ENCODE measurements at regions not wholly inside any gene's neighbourhood (a gene's known extent, or its start where the extent isn't known, plus 50 kb on each side); places are given as distances from the start of the nearest gene placed in this dataset.

DNA sequence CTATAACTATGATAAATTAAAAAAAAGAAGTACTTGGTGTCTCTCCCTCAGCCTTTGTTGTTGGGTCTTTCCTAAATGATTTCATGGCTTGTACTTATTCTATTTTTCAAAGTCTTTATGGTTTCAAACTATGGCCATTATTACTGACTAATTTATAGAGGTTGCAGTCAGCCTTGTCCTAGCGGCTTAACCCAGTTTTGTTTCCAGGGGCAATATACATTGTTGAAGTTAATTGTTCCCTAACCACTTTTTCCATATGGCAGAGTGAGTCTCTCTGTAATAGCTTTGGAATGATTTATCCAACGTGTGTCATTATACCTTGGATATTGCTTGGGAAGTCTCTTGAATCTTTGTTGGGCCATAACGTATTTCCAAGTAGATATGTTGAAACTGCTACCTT, 408.8 kb downstream of the HRH4 start:
- H3K4me3 ChIP-seq (ENCODE audit: low read length), result no peak overlapping the region
- no peaks in the 10 kb centered on the region for H3K36me3 ChIP-seq (ENCODE audit: insufficient read depth, low read length)
- H3K4me1 ChIP-seq (ENCODE audit: insufficient read depth, low read length), result peaks cover 14% of the 10 kb centered on the region
- no peak overlapping the region for H3K9ac ChIP-seq (ENCODE audit: low read depth, low read length)
- no peaks in the 10 kb centered on the region for H3K9me3 ChIP-seq (ENCODE audit: insufficient read depth, low read depth, low read length)
- 58% methylated on average over 3 of the region's 3 CpGs for whole genome bisulfite sequencing
- no peaks in the 10 kb centered on the region for H3K27me3 ChIP-seq (ENCODE audit: insufficient read depth, low read length)
- no peak overlapping the region for H3K27ac ChIP-seq (ENCODE audit: low read depth, low read length)

DNA sequence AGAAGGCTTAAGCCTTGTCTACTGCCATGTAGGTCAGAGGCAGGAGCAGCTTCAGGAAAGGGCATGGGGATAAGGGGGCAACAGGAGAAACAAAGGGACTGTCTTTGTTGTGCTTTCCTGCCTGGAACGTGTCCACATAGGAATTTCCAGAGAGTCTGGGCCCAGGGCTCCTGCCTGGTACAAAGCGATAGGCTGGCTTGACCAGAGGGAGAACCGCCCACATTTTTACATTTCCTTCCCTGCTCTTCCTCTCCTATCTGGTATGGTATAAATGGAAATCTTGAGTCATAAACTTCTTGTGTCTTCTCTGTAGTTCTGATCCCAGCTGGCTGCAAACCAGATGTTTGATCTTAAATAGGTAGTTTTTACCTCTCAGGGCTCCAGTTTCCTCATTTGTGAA, 414.8 kb downstream of the HRH4 start:
- WGBS, result 60% methylated on average over 2 of the region's 3 CpGs
- Histone ChIP-seq H3K27ac (ENCODE audit: low read depth, low read length) (no peak overlapping the region), H3K4me1 (ENCODE audit: insufficient read depth, low read length) (peaks cover 4% of the 10 kb centered on the region; the same call in 1 of the 2 replicates), H3K27me3 (ENCODE audit: insufficient read depth, low read length) (no peaks in the 10 kb centered on the region), H3K36me3 (ENCODE audit: insufficient read depth, low read length) (no peaks in the 10 kb centered on the region), H3K4me3 (ENCODE audit: low read length) (no peak overlapping the region), H3K9ac (ENCODE audit: low read depth, low read length) (no peak overlapping the region), H3K9me3 (ENCODE audit: insufficient read depth, low read depth, low read length) (no peaks in the 10 kb centered on the region)

DNA sequence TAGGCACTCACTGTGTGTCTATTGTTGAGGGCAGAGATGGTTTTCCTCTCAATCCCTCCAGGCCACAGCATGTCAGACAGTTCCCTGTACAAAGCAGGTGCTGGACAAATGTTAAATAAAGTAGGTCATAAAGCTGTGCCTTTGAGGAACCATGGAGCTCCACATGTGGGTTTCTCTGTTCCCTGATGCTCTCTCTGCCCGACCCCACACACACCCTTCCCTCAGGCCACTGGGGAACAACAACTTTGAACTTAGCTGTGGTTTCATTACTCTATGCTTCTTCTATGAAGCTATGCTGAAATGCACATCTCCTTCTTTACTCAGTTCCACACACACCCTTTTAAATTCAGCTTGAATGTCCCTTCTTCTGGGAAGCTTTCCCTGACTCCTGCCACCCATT, 415.3 kb downstream of the HRH4 start:
- 82% methylated on average over 1 of the region's 1 CpG for WGBS
- H3K27ac ChIP-seq (ENCODE audit: low read depth, low read length), result no peak overlapping the region
- peaks cover 4% of the 10 kb centered on the region; the same call in 1 of the 2 replicates for H3K4me1 ChIP-seq (ENCODE audit: insufficient read depth, low read length)
- H3K9ac ChIP-seq (ENCODE audit: low read depth, low read length), result no peak overlapping the region
- H3K36me3 ChIP-seq (ENCODE audit: insufficient read depth, low read length), result no peaks in the 10 kb centered on the region
- no peaks in the 10 kb centered on the region for H3K27me3 ChIP-seq (ENCODE audit: insufficient read depth, low read length)
- no peak overlapping the region for H3K4me3 ChIP-seq (ENCODE audit: low read length)
- no peaks in the 10 kb centered on the region for H3K9me3 ChIP-seq (ENCODE audit: insufficient read depth, low read depth, low read length)

DNA sequence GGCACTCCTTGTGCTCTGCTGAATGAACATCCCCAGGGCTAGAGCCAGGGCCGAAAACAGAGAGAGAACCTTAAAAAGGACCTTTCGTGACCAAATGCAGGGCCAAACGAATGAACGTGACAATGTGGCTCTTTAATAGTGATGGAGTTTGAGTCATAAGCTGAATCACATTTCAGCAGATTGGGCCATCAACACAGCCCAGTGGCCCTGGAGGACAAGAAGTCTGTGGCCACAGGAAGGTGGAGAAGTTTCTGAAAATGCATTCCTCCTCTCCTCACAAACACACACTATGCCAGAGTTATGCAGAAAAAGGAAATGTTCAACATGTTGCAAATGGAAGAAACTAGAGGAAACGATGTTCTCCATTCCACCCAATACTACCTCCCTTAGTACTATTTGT, 415.8 kb downstream of the HRH4 start:
- 94% methylated on average over 4 of the region's 5 CpGs for WGBS
- Histone ChIP-seq H3K4me3 (ENCODE audit: low read length) (no peak overlapping the region), H3K4me1 (ENCODE audit: insufficient read depth, low read length) (peaks cover 4% of the 10 kb centered on the region; the same call in 1 of the 2 replicates), H3K36me3 (ENCODE audit: insufficient read depth, low read length) (no peaks in the 10 kb centered on the region), H3K9ac (ENCODE audit: low read depth, low read length) (no peak overlapping the region), H3K27ac (ENCODE audit: low read depth, low read length) (no peak overlapping the region), H3K9me3 (ENCODE audit: insufficient read depth, low read depth, low read length) (no peaks in the 10 kb centered on the region), H3K27me3 (ENCODE audit: insufficient read depth, low read length) (no peaks in the 10 kb centered on the region)

DNA sequence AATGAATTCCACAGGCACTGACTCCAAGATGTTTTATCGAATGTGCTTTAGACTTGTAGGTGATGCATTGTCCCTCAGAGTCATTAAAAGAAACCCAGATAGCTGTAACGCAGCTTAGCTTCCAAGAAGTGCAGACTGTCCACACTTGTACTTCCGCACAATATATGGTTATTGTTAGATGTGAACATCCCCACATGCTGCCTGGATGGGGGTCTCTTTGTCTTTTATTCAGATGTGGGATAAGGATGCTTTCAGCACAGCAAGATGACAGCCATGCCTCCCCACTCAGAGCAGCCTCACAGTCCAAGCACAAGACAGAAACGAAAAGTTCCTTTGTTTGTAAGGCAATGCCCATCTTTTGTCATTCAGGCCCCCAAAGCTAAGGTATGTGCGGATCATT, 416.6 kb downstream of the HRH4 start:
- Histone ChIP-seq H3K36me3 (ENCODE audit: insufficient read depth, low read length) (no peaks in the 10 kb centered on the region), H3K27ac (ENCODE audit: low read depth, low read length) (no peak overlapping the region)
- WGBS, result 89% methylated on average over 5 of the region's 5 CpGs

DNA sequence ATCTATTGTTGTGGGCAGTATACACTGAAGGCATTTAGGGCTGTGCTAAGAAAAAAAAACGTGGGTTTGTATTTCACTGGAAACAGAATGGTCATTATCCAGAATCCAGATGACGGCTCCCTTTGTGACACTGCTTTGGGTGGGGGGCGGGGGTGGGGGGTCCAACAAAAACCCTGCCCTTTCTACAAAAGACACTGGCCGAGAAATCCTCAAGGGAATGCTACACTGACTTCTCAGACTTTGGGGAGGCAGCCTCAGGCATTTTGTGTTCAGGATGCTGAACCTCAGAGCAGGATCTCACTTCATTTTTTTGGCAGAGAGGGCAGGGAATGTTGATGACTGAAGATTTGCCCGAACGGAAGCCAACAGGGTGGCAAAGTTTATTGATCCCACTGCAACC, 417.1 kb downstream of the HRH4 start:
- Histone ChIP-seq H3K4me1 (ENCODE audit: insufficient read depth, low read length) (peaks cover 4% of the 10 kb centered on the region; the same call in 1 of the 2 replicates), H3K4me3 (ENCODE audit: low read length) (no peak overlapping the region), H3K9ac (ENCODE audit: low read depth, low read length) (no peak overlapping the region), H3K27ac (ENCODE audit: low read depth, low read length) (no peak overlapping the region), H3K27me3 (ENCODE audit: insufficient read depth, low read length) (no peaks in the 10 kb centered on the region), H3K9me3 (ENCODE audit: insufficient read depth, low read depth, low read length) (no peaks in the 10 kb centered on the region), H3K36me3 (ENCODE audit: insufficient read depth, low read length) (no peaks in the 10 kb centered on the region)
- WGBS, result 85% methylated on average over 6 of the region's 6 CpGs

More for the DNA sequence above, 416.6 kb downstream of the HRH4 start:
- no peak overlapping the region for H3K4me3 ChIP-seq (ENCODE audit: low read length)
- H3K27me3 ChIP-seq (ENCODE audit: insufficient read depth, low read length), result no peaks in the 10 kb centered on the region
- no peak overlapping the region for H3K9ac ChIP-seq (ENCODE audit: low read depth, low read length)
- H3K9me3 ChIP-seq (ENCODE audit: insufficient read depth, low read depth, low read length), result no peaks in the 10 kb centered on the region
- H3K4me1 ChIP-seq (ENCODE audit: insufficient read depth, low read length), result peaks cover 4% of the 10 kb centered on the region; the same call in 1 of the 2 replicates

DNA sequence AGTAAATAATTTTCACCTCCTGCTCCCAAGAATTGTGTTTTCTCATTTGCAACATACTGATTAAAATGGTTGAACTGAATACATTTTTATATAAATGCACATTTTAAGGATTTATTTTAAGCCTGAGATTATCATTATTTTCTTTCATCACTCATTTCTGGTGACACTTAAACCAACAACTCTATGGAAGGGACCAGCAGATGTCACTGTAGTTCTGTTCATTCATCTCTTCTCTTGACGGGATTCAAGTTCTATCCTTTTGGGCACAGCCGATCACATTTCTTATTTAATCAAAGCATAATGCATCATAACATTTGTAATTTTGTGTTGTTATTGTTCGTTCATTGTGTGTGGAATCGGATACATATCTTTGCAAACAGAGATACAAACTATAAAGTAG, 417.9 kb downstream of the HRH4 start:
- Histone ChIP-seq H3K27ac (ENCODE audit: low read depth, low read length) (no peak overlapping the region), H3K9ac (ENCODE audit: low read depth, low read length) (no peak overlapping the region), H3K4me3 (ENCODE audit: low read length) (no peak overlapping the region), H3K4me1 (ENCODE audit: insufficient read depth, low read length) (peaks cover 4% of the 10 kb centered on the region; the same call in 1 of the 2 replicates), H3K36me3 (ENCODE audit: insufficient read depth, low read length) (no peaks in the 10 kb centered on the region), H3K27me3 (ENCODE audit: insufficient read depth, low read length) (no peaks in the 10 kb centered on the region), H3K9me3 (ENCODE audit: insufficient read depth, low read depth, low read length) (no peaks in the 10 kb centered on the region)
- 47% methylated on average over 2 of the region's 4 CpGs for WGBS

DNA sequence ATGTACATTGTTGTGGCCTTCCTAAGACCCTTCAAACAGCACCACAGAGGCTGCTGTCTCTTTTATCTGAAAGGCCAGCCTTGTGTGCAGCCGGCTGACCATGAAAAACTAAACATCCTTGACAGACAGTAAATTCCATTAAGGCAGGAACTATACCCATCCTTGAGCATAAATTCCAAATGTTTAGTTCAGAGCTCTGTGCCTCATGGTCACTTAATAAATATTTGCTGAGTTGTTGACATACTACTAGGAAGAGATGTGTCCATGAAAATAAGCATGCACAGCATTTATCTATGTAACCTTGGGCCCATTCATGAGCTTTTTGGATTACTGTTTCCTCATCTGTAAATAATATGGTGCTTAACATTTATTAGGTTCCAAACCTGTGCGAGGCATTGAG, 424.8 kb downstream of the HRH4 start:
- H3K9ac ChIP-seq (ENCODE audit: low read depth, low read length), result no peak overlapping the region
- no peak overlapping the region for H3K4me3 ChIP-seq (ENCODE audit: low read length)
- no peaks in the 10 kb centered on the region for H3K27me3 ChIP-seq (ENCODE audit: insufficient read depth, low read length)
- no peaks in the 10 kb centered on the region for H3K9me3 ChIP-seq (ENCODE audit: insufficient read depth, low read depth, low read length)
- H3K4me1 ChIP-seq (ENCODE audit: insufficient read depth, low read length), result no peaks in the 10 kb centered on the region
- WGBS, result 96% methylated on average over 1 of the region's 2 CpGs
- H3K36me3 ChIP-seq (ENCODE audit: insufficient read depth, low read length), result no peaks in the 10 kb centered on the region
- no peak overlapping the region for H3K27ac ChIP-seq (ENCODE audit: low read depth, low read length)

DNA sequence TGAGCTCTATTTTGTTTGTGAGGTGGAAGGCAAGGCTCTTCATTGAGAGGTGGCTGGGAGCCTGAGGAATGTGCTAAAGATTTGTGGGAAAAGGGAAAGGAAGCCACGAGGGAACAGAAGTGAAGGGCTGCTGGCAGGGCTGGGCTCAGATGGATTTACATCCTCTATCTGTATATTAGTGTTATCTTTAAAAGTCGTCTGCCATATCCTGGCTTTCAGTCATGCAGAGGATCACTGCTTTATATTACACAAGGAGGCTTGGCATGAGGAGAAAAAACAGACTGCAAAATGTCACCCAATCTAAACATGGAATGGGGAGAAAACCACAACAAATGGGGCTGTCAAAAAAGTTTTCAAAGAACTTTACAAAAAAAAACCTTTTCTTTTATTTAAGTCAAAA, 434.4 kb downstream of the HRH4 start:
- no peaks in the 10 kb centered on the region for H3K36me3 ChIP-seq (ENCODE audit: insufficient read depth, low read length)
- H3K27ac ChIP-seq (ENCODE audit: low read depth, low read length), result no peak overlapping the region
- H3K9me3 ChIP-seq (ENCODE audit: insufficient read depth, low read depth, low read length), result no peaks in the 10 kb centered on the region
- WGBS, result 72% methylated on average over 2 of the region's 2 CpGs
- H3K27me3 ChIP-seq (ENCODE audit: insufficient read depth, low read length), result no peaks in the 10 kb centered on the region
- no peak overlapping the region for H3K4me3 ChIP-seq (ENCODE audit: low read length)
- H3K4me1 ChIP-seq (ENCODE audit: insufficient read depth, low read length), result no peaks in the 10 kb centered on the region
- no peak overlapping the region for H3K9ac ChIP-seq (ENCODE audit: low read depth, low read length)

DNA sequence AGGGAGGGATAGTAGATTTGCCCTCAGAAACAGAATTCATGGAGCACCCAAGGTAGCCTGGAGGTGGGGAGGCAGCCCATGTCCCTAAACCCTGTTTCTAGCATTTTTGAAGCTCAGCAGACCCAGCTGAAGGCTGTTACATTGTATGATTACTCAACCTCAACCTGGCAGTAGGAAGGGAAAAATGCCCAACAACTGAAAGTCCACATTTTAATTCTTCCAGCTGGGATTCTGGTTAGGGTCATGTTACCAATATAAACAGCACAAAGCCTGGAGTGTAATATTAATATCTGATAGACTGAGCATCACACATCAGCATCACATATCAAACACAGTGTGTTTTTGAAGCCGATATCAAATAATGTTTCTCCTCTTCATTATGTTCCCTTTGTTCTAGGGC, 437.0 kb downstream of the HRH4 start:
- Histone ChIP-seq H3K4me3 (ENCODE audit: low read length) (no peak overlapping the region), H3K36me3 (ENCODE audit: insufficient read depth, low read length) (no peaks in the 10 kb centered on the region), H3K27me3 (ENCODE audit: insufficient read depth, low read length) (no peaks in the 10 kb centered on the region), H3K4me1 (ENCODE audit: insufficient read depth, low read length) (no peaks in the 10 kb centered on the region), H3K9me3 (ENCODE audit: insufficient read depth, low read depth, low read length) (0 out of 2 replicates have a peak, but pooled peaks cover 5% of the 10 kb centered on the region), H3K9ac (ENCODE audit: low read depth, low read length) (no peak overlapping the region), H3K27ac (ENCODE audit: low read depth, low read length) (no peak overlapping the region)
- WGBS, result 100% methylated on average over 1 of the region's 1 CpG

DNA sequence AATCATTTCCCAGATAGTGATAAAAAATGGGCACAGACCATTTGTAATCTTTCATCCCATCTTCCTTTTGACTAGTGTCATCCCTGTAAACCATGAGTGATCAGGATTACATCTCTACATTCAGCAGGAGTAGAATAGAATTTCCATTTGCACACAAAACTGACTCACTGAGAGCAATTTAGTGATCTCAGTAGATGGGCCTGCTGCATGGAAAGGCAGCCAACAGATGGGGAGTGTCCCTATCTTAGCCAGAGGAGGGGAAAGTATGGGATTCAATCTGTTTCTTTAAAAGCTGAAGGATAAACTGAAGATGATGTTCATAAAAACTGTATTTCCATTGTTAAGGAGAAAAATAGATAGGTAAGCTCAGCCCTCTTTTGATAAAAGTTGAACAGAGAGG, 441.7 kb downstream of the ZNF521 start:
- no peak overlapping the region for H3K27ac ChIP-seq (ENCODE audit: low read depth, low read length)
- no peaks in the 10 kb centered on the region for H3K27me3 ChIP-seq (ENCODE audit: insufficient read depth, low read length)
- H3K4me1 ChIP-seq (ENCODE audit: insufficient read depth, low read length), result no peaks in the 10 kb centered on the region
- H3K36me3 ChIP-seq (ENCODE audit: insufficient read depth, low read length), result no peaks in the 10 kb centered on the region
- no peak overlapping the region for H3K9ac ChIP-seq (ENCODE audit: low read depth, low read length)
- H3K4me3 ChIP-seq (ENCODE audit: low read length), result no peak overlapping the region
- no peaks in the 10 kb centered on the region for H3K9me3 ChIP-seq (ENCODE audit: insufficient read depth, low read depth, low read length)

DNA sequence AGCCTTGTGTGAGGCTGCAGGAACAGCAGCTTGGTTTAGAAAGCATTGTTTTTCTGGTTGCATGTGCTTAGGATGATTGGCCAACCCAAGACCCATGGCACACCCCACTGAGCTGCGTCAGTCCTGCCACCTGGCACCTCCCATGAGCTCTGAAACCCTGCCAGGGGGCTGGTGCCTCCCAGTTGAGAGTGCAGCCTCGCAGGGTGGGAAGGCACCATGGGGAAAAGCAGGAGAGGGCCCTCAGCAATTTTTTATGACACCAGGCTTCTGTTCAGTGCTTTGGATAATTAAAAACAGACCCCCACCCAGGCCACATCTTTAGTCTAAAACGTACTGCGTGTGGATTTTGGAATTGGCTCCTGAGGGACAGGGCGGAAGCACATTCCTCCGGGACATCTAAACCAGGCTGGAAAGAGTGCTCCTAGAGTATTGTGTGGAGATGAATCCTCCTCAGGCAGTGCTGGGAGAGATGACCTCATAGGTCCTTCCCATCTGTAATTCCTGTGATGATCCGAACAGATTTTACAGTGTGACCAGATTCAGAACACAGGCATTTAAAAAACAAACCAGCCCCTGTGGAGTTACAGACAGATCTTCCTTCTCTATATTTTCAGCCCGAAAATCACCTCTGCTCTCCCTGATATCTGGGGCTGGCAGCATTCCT, 438.3 kb downstream of the ZNF521 start:
- Histone ChIP-seq H3K9me3 (ENCODE audit: insufficient read depth, low read depth, low read length) (no peaks in the 10 kb centered on the region), H3K27ac (ENCODE audit: low read depth, low read length) (no peak overlapping the region), H3K36me3 (ENCODE audit: insufficient read depth, low read length) (no peaks in the 10 kb centered on the region), H3K4me1 (ENCODE audit: insufficient read depth, low read length) (no peaks in the 10 kb centered on the region), H3K9ac (ENCODE audit: low read depth, low read length) (no peak overlapping the region), H3K27me3 (ENCODE audit: insufficient read depth, low read length) (no peaks in the 10 kb centered on the region), H3K4me3 (ENCODE audit: low read length) (no peak overlapping the region)
- WGBS, result 94% methylated on average over 8 of the region's 8 CpGs

Measured in HUES64 (cell line).